ENCODE measurements at regions not wholly inside any gene's neighbourhood (a gene's known extent, or its start where the extent isn't known, plus 50 kb on each side); places are given as distances from the start of the nearest gene placed in this dataset.

GRCh38 chr4:96052827-96053226 is 212.9 kb downstream of the PDHA2 start (continued):
- TF ChIP-seq STAT1 (conservative IDR thresholded peaks at IDR 0.05) = no peak

GRCh38 chr4:96056346-96056934 is 216.5 kb downstream of the PDHA2 start:
- H4K20me1 ChIP-seq (ENCODE audit: control insufficient read depth, insufficient read depth) = no peaks in the 10 kb centered on the region
- H3K27ac ChIP-seq (ENCODE audit: control insufficient read depth, insufficient read depth) = no peak overlapping the region
- CTCF ChIA-PET = no interaction called here
- no peaks in the 10 kb centered on the region for H3K4me1 ChIP-seq (ENCODE audit: control insufficient read depth, insufficient read depth, low read length)
- BruUV-seq (replicated peaks) = no TSS peak
- TF ChIP-seq SUPT20H (IDR thresholded peaks at IDR 0.05; ENCODE audit: borderline replicate concordance, control insufficient read depth, low read depth, low read length) = no peak
- TF ChIP-seq IKZF1 (conservative IDR thresholded peaks at IDR 0.05) = no peak
- no peak for TF ChIP-seq NR2C1 (IDR thresholded peaks at IDR 0.05)
- no peak for TF ChIP-seq SIN3A (IDR thresholded peaks at IDR 0.05; ENCODE audit: low read depth, low read length)
- ATAC-seq (no peak), DNase-seq (ENCODE audit: low read depth, low spot score) (no peak), FAIRE-seq (no peak)
- no peaks in the 10 kb centered on the region for H3K79me2 ChIP-seq (ENCODE audit: control insufficient read depth, insufficient read depth, low read length)
- no peaks in the 10 kb centered on the region for H3K27me3 ChIP-seq (replicated peaks in 1 of 2; ENCODE audit: control insufficient read depth in 2 of 2, insufficient read depth in 2 of 2, low read length in 1 of 2)
- H3K4me2 ChIP-seq (ENCODE audit: control insufficient read depth, insufficient read depth) = no peak overlapping the region
- intact Hi-C loops (cut with micrococcal nuclease; ENCODE audit: unreplicated experiment) = no loop called here
- RAD21 ChIA-PET (ENCODE audit: unreplicated experiment) = no interaction called here
- no peak overlapping the region for H3K9ac ChIP-seq (ENCODE audit: control insufficient read depth, insufficient read depth, low read length)
- H2AFZ ChIP-seq (ENCODE audit: control insufficient read depth, low read depth, low read length) = no peak overlapping the region
- POLR2A ChIA-PET = no interaction called here
- WGBS (ENCODE audit: insufficient coverage, insufficient replicate concordance, low lambda C conversion rate, missing lambda C conversion rate) = 40% methylated on average over 12 of the region's 12 CpGs
- SMC1A ChIA-PET (ENCODE audit: uncharacterized antibody, unreplicated experiment) = no interaction called here
- H3K36me3 ChIP-seq (ENCODE audit: control insufficient read depth in 2 of 2, insufficient read depth in 2 of 2, low read length in 1 of 2) = no peaks in the 10 kb centered on the region
- no peaks in the 10 kb centered on the region for H3K9me3 ChIP-seq (replicated peaks; ENCODE audit: control insufficient read depth, insufficient read depth, low read length)
- no peak overlapping the region for H3K4me3 ChIP-seq
- in situ Hi-C loops (cut with MboI) = no loop called here

- CTCF ChIA-PET = no interaction called here
- no peak for ATAC-seq
- TF ChIP-seq EGR1 (IDR thresholded peaks at IDR 0.05; ENCODE audit: borderline replicate concordance in 1 of 2, low read depth in 2 of 2, low read length in 2 of 2) = no peak
- no peak for TF ChIP-seq SMC3 (IDR thresholded peaks at IDR 0.05; ENCODE audit: borderline replicate concordance, low read length)
- TF ChIP-seq NRF1 (conservative IDR thresholded peaks at IDR 0.05; ENCODE audit: low read depth, low read length) = no peak
- TF ChIP-seq KLF5 (IDR thresholded peaks at IDR 0.05; ENCODE audit: partially characterized antibody) = no peak
- no peak for TF ChIP-seq FOXM1 (IDR thresholded peaks at IDR 0.05; ENCODE audit: low read depth, low read length)
- TF ChIP-seq SP1 (IDR thresholded peaks at IDR 0.05; ENCODE audit: low read depth, low read length) = no peak
- TF ChIP-seq ZBTB11 (CRISPR knock-in tag; IDR thresholded peaks at IDR 0.05) = no peak
- TF ChIP-seq NR2C2 (IDR thresholded peaks at IDR 0.05; ENCODE audit: borderline replicate concordance, control insufficient read depth, insufficient read length, low read depth) = no peak
- no peak for TF ChIP-seq RAD51 (IDR thresholded peaks at IDR 0.05)
- no peak for TF ChIP-seq NFIC (IDR thresholded peaks at IDR 0.05; ENCODE audit: low read depth, low read length)
Observed at GRCh38 chr4:96063639-96064038, 223.7 kb downstream of the PDHA2 start.

More at GRCh38 chr4:96063639-96064038, 223.7 kb downstream of the PDHA2 start:
- DNase-seq (ENCODE audit: low read depth, low spot score) = no peak
- ChIA-PET SMC1A (ENCODE audit: uncharacterized antibody, unreplicated experiment) (no interaction called here), POLR2A (no interaction called here), RAD21 (ENCODE audit: unreplicated experiment) (no interaction called here)
- Histone ChIP-seq H3K27me3 (replicated peaks in 1 of 2; ENCODE audit: control insufficient read depth in 2 of 2, insufficient read depth in 2 of 2, low read length in 1 of 2) (no peaks in the 10 kb centered on the region), H2AFZ (ENCODE audit: control insufficient read depth, low read depth, low read length) (no peak overlapping the region), H3K36me3 (ENCODE audit: control insufficient read depth in 2 of 2, insufficient read depth in 2 of 2, low read length in 1 of 2) (no peaks in the 10 kb centered on the region), H3K9ac (ENCODE audit: control insufficient read depth, insufficient read depth, low read length) (no peak overlapping the region), H3K4me1 (ENCODE audit: control insufficient read depth, insufficient read depth, low read length) (no peaks in the 10 kb centered on the region), H3K9me3 (replicated peaks; ENCODE audit: control insufficient read depth, insufficient read depth, low read length) (no peaks in the 10 kb centered on the region), H4K20me1 (ENCODE audit: control insufficient read depth, insufficient read depth) (no peaks in the 10 kb centered on the region), H3K27ac (ENCODE audit: control insufficient read depth, insufficient read depth) (no peak overlapping the region), H3K4me3 (no peak overlapping the region), H3K79me2 (ENCODE audit: control insufficient read depth, insufficient read depth, low read length) (no peaks in the 10 kb centered on the region), H3K4me2 (ENCODE audit: control insufficient read depth, insufficient read depth) (no peak overlapping the region)
- no peak for FAIRE-seq
- intact Hi-C loops (cut with micrococcal nuclease; ENCODE audit: unreplicated experiment) (no loop called here), in situ Hi-C loops (cut with MboI) (no loop called here)
- 0% methylated on average over 2 of the region's 2 CpGs for WGBS (ENCODE audit: insufficient coverage, insufficient replicate concordance, low lambda C conversion rate, missing lambda C conversion rate)
- BruUV-seq (replicated peaks) = no TSS peak

Data from GM12878 (cell line).